ENCODE measurements at regions not wholly inside any gene's neighbourhood (a gene's known extent, or its start where the extent isn't known, plus 50 kb on each side); places are given as distances from the start of the nearest gene placed in this dataset.

- FAIRE-seq, result no peak
- Histone ChIP-seq H3K4me3 (no peak overlapping the region), H3K79me2 (ENCODE audit: control insufficient read depth, insufficient read depth, low read length) (no peaks in the 10 kb centered on the region), H3K27me3 (replicated peaks in 1 of 2; ENCODE audit: control insufficient read depth in 2 of 2, insufficient read depth in 2 of 2, low read length in 1 of 2) (no peaks in the 10 kb centered on the region), H3K9me3 (replicated peaks; ENCODE audit: control insufficient read depth, insufficient read depth, low read length) (no peaks in the 10 kb centered on the region), H3K4me2 (ENCODE audit: control insufficient read depth, insufficient read depth) (no peak overlapping the region), H4K20me1 (ENCODE audit: control insufficient read depth, insufficient read depth) (no peaks in the 10 kb centered on the region), H2AFZ (ENCODE audit: control insufficient read depth, low read depth, low read length) (no peak overlapping the region), H3K9ac (ENCODE audit: control insufficient read depth, insufficient read depth, low read length) (no peak overlapping the region), H3K27ac (ENCODE audit: control insufficient read depth, insufficient read depth) (no peak overlapping the region), H3K36me3 (ENCODE audit: control insufficient read depth in 2 of 2, insufficient read depth in 2 of 2, low read length in 1 of 2) (no peaks in the 10 kb centered on the region), H3K4me1 (ENCODE audit: control insufficient read depth, insufficient read depth, low read length) (no peaks in the 10 kb centered on the region)
- intact Hi-C loops (cut with micrococcal nuclease; ENCODE audit: unreplicated experiment), result no loop called here
- RAD21 ChIA-PET (ENCODE audit: unreplicated experiment), result no interaction called here
- POLR2A ChIA-PET, result no interaction called here
- SMC1A ChIA-PET (ENCODE audit: uncharacterized antibody, unreplicated experiment), result no interaction called here
- no peak for DNase-seq (ENCODE audit: low read depth, low spot score)
- no peak for ATAC-seq
- in situ Hi-C loops (cut with MboI), result no loop called here
- no peak for TF ChIP-seq SIX5 (IDR thresholded peaks at IDR 0.05; ENCODE audit: low read depth, low read length, severe bottlenecking)
- no peak for TF ChIP-seq NBN (IDR thresholded peaks at IDR 0.05)
- TF ChIP-seq HSF1 (IDR thresholded peaks at IDR 0.05; ENCODE audit: low read depth, low read length), result no peak
- no peak for TF ChIP-seq STAT3 (IDR thresholded peaks at IDR 0.05; ENCODE audit: low read depth, low read length)
- TF ChIP-seq RELB (IDR thresholded peaks at IDR 0.05; ENCODE audit: low read depth), result no peak
- TF ChIP-seq MEF2A (IDR thresholded peaks at IDR 0.05; ENCODE audit: insufficient read depth, low read depth, low read length), result no peak
- TF ChIP-seq CREM (IDR thresholded peaks at IDR 0.05; ENCODE audit: low read depth), result no peak
- TF ChIP-seq MXI1 (IDR thresholded peaks at IDR 0.05; ENCODE audit: low read depth, low read length), result no peak
- TF ChIP-seq E2F4 (IDR thresholded peaks at IDR 0.05; ENCODE audit: low read depth, low read length), result no peak
- TF ChIP-seq BRCA1 (IDR thresholded peaks at IDR 0.05; ENCODE audit: low read depth, low read length), result no peak
- no TSS peak for BruUV-seq (replicated peaks)
- CTCF ChIA-PET, result no interaction called here
- 0% methylated on average over 2 of the region's 2 CpGs for WGBS (ENCODE audit: insufficient coverage, insufficient replicate concordance, low lambda C conversion rate, missing lambda C conversion rate)
Measured at GRCh38 chr1:106217765-106218164, 838.7 kb upstream of the PRMT6 start.

All from GM12878 (cell line).